Osteocyte (in vitro differentiated cells): ENCODE measurements at regions not wholly inside any gene's neighbourhood (a gene's known extent, or its start where the extent isn't known, plus 50 kb on each side); places are given as distances from the start of the nearest gene placed in this dataset.

Experiments used
- DNase-seq: peaks from one replicate; pipeline ENCODE4 v3.0.0; 2021; ENCODE audit warnings: mixed read lengths; ENCODE audit not compliant: unreplicated experiment; ENCODE audit errors: extremely low spot score
- H3K27ac Mint-ChIP-seq: one replicate; pipeline ENCODE4 v1.8.0; 2021; ENCODE audit warnings: mild to moderate bottlenecking, mixed read lengths; ENCODE audit not compliant: unreplicated experiment
- H3K27me3 Mint-ChIP-seq: one replicate; pipeline ENCODE4 v1.8.0; 2021; ENCODE audit warnings: mixed read lengths; ENCODE audit not compliant: unreplicated experiment
- H3K36me3 Mint-ChIP-seq: one replicate; pipeline ENCODE4 v1.8.0; 2021; ENCODE audit warnings: mixed read lengths; ENCODE audit not compliant: unreplicated experiment
- H3K4me1 Mint-ChIP-seq: one replicate; pipeline ENCODE4 v1.8.0; 2021; ENCODE audit warnings: mixed read lengths; ENCODE audit not compliant: unreplicated experiment
- H3K4me3 Mint-ChIP-seq: one replicate; pipeline ENCODE4 v1.8.0; 2021; ENCODE audit warnings: mild to moderate bottlenecking, moderate library complexity, mixed read lengths; ENCODE audit not compliant: unreplicated experiment
- H3K9me3 Mint-ChIP-seq: one replicate; pipeline ENCODE4 v1.8.0; 2021; ENCODE audit warnings: mixed read lengths; ENCODE audit not compliant: unreplicated experiment
- TF ChIP-seq, protein P1 (sequence below): fragments of 200-600 bp; sonication (generic); IDR thresholded peaks from 2 replicates; pipeline ENCODE4 v1.5.0; 2021; ENCODE audit warnings: antibody characterized with exemption, mild to moderate bottlenecking, moderate library complexity

GRCh38 chr1:209063767-209064659 lies 519.5 kb upstream of the CAMK1G start:
- no peak overlapping the region for H3K4me3 Mint-ChIP-seq
- no peak for DNase-seq
- no peaks in the 10 kb centered on the region for H3K9me3 Mint-ChIP-seq
- TF ChIP-seq, protein P1, sequence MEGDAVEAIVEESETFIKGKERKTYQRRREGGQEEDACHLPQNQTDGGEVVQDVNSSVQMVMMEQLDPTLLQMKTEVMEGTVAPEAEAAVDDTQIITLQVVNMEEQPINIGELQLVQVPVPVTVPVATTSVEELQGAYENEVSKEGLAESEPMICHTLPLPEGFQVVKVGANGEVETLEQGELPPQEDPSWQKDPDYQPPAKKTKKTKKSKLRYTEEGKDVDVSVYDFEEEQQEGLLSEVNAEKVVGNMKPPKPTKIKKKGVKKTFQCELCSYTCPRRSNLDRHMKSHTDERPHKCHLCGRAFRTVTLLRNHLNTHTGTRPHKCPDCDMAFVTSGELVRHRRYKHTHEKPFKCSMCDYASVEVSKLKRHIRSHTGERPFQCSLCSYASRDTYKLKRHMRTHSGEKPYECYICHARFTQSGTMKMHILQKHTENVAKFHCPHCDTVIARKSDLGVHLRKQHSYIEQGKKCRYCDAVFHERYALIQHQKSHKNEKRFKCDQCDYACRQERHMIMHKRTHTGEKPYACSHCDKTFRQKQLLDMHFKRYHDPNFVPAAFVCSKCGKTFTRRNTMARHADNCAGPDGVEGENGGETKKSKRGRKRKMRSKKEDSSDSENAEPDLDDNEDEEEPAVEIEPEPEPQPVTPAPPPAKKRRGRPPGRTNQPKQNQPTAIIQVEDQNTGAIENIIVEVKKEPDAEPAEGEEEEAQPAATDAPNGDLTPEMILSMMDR: no peak
- H3K27ac Mint-ChIP-seq: no peak overlapping the region
- no peaks in the 10 kb centered on the region for H3K36me3 Mint-ChIP-seq
- H3K27me3 Mint-ChIP-seq: peaks cover 2% of the 10 kb centered on the region
- H3K4me1 Mint-ChIP-seq: peaks cover 50% of the 10 kb centered on the region

DNA sequence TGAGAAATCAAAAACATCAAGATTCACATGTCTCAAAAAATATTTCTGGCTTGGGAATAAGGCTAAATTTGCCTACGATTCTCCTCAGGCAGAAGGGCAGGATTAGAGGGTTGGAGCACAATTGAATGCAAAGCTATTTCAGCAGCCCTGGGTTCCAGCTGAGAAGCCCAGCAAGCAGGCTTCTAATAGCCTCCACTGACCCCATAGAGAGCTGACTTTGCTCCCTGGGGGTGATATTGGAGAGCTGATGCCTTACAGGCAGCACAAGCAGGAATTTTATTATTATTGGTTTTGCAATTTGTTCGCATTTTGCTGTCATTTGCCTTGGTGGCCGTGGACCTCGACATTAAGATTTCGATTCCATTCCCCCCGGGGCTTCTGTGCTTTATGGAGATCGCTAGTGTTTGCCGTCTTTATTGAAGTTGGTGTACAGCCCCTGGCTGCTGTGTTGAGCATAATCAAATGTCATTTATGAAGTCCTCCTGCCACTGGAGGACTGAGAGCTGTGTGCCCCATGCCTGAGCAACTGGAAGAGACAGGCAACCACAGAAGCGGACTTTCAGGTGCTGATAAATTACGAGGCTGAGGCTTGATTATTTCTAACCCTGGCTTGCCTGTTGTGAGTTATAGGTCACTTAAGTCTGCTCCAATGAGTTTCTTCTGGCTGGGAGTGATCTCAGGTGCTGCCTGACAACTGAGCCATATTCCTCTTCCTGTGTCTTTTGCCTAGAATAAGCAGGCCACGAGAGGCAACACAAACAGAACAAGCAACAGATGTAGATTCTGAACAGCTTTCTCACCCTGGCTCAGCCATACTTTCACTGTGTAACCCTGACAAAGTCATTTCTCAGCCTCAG lies 518.4 kb upstream of the CAMK1G start:
- H3K4me1 Mint-ChIP-seq: peaks cover 50% of the 10 kb centered on the region
- H3K4me3 Mint-ChIP-seq: no peak overlapping the region
- H3K36me3 Mint-ChIP-seq: no peaks in the 10 kb centered on the region
- no peak for DNase-seq
- H3K27me3 Mint-ChIP-seq: peaks cover 2% of the 10 kb centered on the region
- peak overlapping the region; percentile 12 for H3K27ac Mint-ChIP-seq
- H3K9me3 Mint-ChIP-seq: no peaks in the 10 kb centered on the region
- TF ChIP-seq, protein P1: no peak

DNA sequence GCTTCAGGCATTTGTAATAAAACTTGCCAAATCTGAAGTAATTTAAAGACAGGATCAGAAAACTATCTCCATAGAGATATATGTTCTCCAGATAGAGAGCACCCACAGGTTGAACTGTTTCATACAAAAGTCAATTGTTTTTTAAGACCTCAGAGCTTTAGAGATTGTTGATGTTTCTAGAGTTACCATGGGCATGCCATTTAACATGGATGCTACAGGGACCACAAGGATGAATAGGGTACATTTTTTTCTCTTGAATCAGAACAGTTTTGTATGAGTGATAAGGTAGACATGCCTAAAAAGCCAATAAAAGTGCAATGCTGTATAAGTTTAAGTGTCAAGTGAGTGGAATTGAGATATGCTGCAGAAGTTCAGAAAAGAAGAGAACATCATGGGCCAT lies 511.0 kb upstream of the CAMK1G start:
- Mint-ChIP-seq H3K27ac (no peak overlapping the region), H3K4me1 (peaks cover 7% of the 10 kb centered on the region), H3K27me3 (peaks cover 2% of the 10 kb centered on the region), H3K36me3 (no peaks in the 10 kb centered on the region), H3K9me3 (no peaks in the 10 kb centered on the region), H3K4me3 (no peak overlapping the region)
- TF ChIP-seq, protein P1: no peak
- no peak for DNase-seq

DNA sequence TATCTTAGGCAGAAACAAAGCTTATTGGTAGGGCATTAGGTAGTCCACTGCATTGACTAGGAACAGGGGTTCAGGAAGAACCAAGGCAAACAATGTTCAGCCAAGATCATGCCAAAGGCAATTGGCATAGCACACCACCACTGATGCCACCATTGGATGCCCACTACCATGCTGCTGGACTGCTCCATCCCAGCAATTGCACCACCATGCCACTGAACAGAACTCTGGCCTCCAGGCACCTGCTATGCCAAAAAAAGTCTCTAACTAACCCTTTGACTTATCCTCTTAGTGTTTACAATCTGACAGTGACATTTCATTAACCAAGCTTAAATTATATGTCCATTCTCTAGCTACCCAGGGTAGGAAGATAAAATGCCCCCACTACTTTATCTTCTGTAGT lies 509.6 kb upstream of the CAMK1G start:
- TF ChIP-seq, protein P1: no peak
- no peak overlapping the region for H3K4me3 Mint-ChIP-seq
- H3K4me1 Mint-ChIP-seq: peaks cover 2% of the 10 kb centered on the region
- DNase-seq: no peak
- no peak overlapping the region for H3K27ac Mint-ChIP-seq
- no peaks in the 10 kb centered on the region for H3K9me3 Mint-ChIP-seq
- peaks cover 2% of the 10 kb centered on the region for H3K27me3 Mint-ChIP-seq
- no peaks in the 10 kb centered on the region for H3K36me3 Mint-ChIP-seq
